HG02981 (cell line): ENCODE measurements at regions not wholly inside any gene's neighbourhood (a gene's known extent, or its start where the extent isn't known, plus 50 kb on each side); places are given as distances from the start of the nearest gene placed in this dataset.

Experiments
- ATAC-seq: cut with Tn5 transposase; IDR thresholded peaks from one replicate; pipeline ENCODE4 v1.9.1; 2021; ENCODE audit warnings: mild to moderate bottlenecking, moderate library complexity; ENCODE audit not compliant: unreplicated experiment

- ATAC-seq = no peak
These were observed 59.4 kb upstream of the KHDRBS2 start for GRCh38 chr6:62345446-62345845.

- no peak for ATAC-seq
These were observed 58.8 kb upstream of the KHDRBS2 start for GRCh38 chr6:62344850-62345249.

- no peak for ATAC-seq
These were observed 52.5 kb upstream of the KHDRBS2 start for GRCh38 chr6:62338477-62338876.
